GM18517 (cell line): ENCODE measurements at regions not wholly inside any gene's neighbourhood (a gene's known extent, or its start where the extent isn't known, plus 50 kb on each side); places are given as distances from the start of the nearest gene placed in this dataset.
"Not testable (repeated sequence)": the region's sequence is repeated elsewhere in the genome, so short reads cannot be mapped to it uniquely, and the experiment has no call there.

Experiments
- ATAC-seq: cut with Tn5 transposase; IDR thresholded peaks from one replicate; pipeline ENCODE4 v1.9.1; 2021; ENCODE audit warnings: mild to moderate bottlenecking, moderate library complexity; ENCODE audit not compliant: unreplicated experiment

- ATAC-seq = no peak
Measured at GRCh38 chr14:89534902-89535685, 118.1 kb upstream of the FOXN3 start.

GRCh38 chr14:89533766-89534165 is 116.7 kb upstream of the FOXN3 start:
- no peak for ATAC-seq

DNA sequence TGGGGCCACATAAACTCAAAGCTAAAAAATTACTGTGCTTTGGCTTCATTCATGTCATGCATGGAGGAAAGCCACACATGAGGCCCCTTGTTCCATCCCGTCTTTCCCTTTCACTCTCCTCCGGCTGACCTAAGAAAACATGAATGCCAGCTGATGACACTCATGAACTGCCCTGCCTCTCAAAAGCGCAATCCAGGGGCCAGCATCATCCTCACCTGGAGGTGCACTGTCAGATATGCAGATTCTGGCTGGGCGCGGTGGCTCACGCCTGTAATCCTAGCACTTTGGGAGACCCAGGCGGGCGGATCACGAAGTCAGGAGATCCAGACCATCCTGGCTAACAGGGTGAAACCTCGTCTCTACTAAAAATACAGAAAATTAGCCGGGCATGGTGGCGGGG is 116.1 kb upstream of the FOXN3 start:
- no peak for ATAC-seq

- no peak for ATAC-seq
Measured at GRCh38 chr14:89531661-89532335, 114.8 kb upstream of the FOXN3 start.

GRCh38 chr14:89524990-89525667 is 108.1 kb upstream of the FOXN3 start:
- ATAC-seq = no peak

- ATAC-seq = no peak
Measured at GRCh38 chr14:89524412-89524811, 107.4 kb upstream of the FOXN3 start.

DNA sequence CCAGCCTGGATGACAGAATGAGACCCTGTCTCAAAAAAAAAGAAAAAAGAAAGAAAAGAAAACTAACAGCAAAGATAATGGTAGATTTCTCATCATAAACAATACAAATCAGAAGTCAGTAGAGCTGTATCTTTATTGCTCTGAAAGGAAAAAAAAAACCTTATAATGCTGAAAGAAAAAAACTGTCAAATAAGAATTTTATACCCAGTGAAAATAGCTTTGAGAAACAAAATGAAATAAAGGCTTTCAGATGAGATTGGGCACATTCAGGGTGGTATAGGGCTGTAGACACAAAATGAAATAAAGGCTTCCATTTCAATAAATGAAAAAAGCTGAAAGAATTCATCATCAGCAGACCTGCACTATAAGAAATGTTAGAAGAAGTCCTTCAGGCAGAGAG is 105.0 kb upstream of the FOXN3 start:
- ATAC-seq = no peak

DNA sequence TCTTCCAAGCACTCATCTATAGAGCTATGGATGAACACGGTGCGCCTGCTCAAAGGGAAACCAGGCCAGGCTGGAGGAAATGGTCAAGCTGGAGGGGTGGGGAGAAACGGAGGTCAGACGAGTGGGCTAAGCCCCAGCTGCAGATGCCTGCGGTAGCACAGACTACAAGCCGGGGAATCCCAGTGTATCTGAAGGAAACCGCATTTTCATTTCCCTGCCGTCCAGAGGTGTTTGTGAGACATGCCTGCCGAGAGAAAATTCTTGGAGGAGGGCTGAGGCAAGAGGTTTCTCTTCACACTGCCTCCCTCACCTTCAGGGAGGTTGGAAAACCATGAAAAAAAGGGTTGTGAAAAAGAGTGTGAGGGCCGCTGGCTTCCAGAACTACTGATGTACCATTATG is 102.0 kb upstream of the FOXN3 start:
- ATAC-seq = no peak

- no peak for ATAC-seq
Measured at GRCh38 chr14:89516173-89516572, 99.1 kb upstream of the FOXN3 start.

GRCh38 chr14:89514601-89515000 is 97.6 kb upstream of the FOXN3 start:
- ATAC-seq = no peak

DNA sequence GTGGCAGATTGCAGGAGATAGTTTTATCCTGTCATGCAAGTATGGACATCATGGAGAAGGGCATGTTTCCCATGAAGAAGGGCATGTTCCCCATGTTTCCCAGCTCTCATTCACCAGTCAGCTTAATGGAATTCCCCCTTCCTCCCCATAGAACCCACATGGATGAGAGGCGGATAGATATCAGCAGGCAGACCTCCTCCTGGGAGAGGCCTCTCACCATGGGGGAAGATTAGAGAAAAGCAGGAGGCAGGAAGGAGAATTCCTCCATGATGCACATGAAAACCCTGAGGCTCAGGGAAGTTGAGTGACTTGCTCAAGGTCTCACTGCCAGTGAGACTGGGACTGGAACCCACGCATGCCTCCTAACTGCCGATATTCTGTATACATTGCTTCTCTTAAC is 92.9 kb upstream of the FOXN3 start:
- no peak for ATAC-seq

DNA sequence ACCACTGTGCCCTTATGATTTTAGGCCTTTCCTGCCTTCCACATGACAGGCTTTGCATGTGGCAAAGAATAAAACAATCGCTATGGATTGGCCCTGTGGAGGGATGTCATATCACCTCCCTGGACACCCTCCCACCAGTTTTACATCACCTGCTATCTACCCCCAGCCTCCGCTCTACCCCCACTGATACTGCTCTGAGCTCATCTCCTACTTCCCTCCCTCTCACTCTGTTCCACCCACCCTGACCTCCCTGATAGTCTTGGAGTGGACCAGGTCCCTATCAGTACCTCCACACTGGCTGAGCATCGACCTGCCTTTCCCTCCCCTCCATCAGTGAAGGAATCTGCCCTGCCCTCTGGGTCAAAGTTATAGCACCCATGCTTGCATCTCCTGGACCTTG is 91.8 kb upstream of the FOXN3 start:
- no peak for ATAC-seq

DNA sequence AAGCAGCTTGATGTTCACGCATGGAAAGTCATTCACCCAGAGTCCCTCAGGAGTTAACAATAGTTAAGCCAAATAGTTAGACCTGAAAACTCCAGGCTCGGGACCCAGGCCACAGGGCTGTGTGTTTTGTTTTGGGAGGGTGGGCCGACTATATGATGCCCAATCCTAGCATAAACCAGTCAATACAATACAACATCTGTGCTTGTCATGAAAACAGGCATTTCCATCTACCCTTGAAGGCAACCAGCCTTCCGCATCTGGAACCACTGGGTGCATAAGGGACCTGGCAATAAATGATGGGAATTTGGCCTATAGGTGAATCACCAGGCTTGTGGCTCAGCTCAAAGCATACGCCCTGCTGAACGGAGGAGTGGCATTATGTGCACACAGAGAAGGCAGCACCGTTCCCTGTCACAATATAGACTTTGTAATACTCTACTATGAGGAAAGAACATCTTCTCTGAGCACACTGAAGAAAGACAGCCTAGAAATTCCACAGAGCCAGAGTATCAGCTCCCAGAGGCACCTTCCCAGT is 91.0 kb upstream of the FOXN3 start:
- ATAC-seq = no peak

- ATAC-seq = peak; percentile 41
Measured at GRCh38 chr14:89507521-89507920, 90.5 kb upstream of the FOXN3 start.

DNA sequence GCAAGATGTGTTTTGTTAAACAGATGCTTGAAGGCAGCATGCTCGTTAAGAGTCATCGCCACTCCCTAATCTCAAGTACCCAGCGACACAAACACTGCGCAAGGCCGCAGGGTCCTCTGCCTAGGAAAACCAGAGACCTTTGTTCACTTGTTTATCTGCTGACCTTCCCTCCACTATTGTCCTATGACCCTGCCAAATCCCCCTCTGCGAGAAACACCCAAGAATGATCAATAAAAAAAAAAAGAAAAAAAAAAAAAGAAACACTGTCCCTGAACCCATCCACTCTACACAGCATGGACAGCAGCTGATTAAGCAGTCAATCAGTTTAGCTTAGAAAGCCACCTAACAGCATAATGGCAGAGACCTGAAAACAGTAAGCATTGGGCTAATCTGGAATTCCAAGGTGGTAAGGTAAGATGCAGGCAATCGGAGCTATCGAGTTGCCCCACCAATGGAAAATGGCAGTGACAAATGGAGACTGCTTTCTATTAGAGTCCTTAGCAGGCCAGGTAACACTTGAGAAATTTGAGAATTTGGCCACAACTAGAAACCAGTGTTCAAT is 89.9 kb upstream of the FOXN3 start:
- not testable (repeated sequence) for ATAC-seq

GRCh38 chr14:89504602-89505313 is 87.7 kb upstream of the FOXN3 start:
- no peak for ATAC-seq

GRCh38 chr14:89504091-89504490 is 87.1 kb upstream of the FOXN3 start:
- ATAC-seq = no peak

DNA sequence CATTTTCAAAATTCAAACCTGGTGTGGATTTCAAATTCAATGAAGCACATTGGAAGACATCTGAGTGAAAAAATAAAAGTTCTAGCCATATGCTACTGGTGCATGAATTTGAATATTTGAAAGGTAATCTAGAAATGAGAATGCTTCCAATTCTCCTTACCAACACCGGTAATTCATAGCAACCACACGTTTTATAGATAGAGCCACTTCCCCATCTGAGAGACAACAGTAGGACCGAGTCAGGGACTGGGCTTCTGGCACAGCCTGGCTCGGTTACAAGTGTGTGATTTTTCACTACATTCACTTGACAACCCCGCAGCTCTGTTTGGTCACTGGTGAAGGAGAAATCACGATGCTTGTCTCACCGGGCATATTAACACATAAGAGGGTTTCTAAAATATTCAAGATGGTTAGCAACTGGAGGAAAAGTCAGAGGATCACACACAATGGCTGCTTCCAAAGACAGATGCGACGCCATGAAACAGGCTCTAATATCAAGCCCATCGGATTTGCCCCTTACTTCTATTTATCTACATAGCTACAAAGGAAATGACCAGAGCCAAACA is 86.5 kb upstream of the FOXN3 start:
- ATAC-seq = no peak

DNA sequence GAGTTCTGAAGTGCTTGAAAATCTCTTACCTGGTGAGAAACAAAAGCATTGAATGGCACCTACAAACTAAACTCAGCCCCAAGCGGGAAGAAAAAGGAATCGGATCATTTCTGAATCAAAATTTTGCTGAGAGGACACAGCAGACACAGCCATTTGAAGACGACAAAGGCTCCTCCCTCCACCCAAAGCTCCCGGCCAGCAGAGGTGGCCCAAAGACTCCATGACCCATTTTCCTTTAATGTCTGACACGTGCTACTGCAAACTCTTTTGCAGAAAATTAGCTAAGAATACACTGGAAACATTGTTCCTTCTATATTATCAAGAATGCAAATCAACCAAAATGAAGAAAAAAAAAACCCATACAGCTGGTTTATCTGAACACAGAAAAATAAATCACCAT is 85.9 kb upstream of the FOXN3 start:
- ATAC-seq = no peak

GRCh38 chr14:89501381-89501780 is 84.3 kb upstream of the FOXN3 start:
- ATAC-seq = no peak
